ENCODE measurements at regions not wholly inside any gene's neighbourhood (a gene's known extent, or its start where the extent isn't known, plus 50 kb on each side); places are given as distances from the start of the nearest gene placed in this dataset.
A peak's percentile ranks its signal among the peaks of the same experiment; 100 is the strongest.
"Not testable (repeated sequence)": the region's sequence is repeated elsewhere in the genome, so short reads cannot be mapped to it uniquely, and the experiment has no call there.

DNA sequence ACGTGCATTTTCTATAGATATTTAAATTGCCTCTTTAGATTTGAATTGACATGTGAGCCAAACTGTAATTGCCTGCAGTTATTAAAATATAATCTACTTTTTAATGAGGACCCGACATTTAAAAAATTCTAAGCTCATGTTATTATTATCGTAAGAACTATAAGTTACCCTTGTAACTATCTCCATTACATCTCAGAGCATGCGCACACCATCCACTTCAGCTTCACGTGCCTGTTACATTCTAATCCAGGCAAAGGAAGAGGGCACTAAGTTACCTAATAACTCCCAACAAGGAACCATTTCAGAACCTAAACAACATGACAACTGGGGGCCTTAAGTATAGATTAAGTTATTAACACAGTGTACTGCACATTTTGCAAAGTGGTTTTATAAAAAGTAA lies 509.0 kb upstream of the DPP6 start:
- H3K27me3 ChIP-seq = no peaks in the 10 kb centered on the region
- peaks cover 0 to 3% of the 10 kb centered on the region in 2 donors for H3K9me3 ChIP-seq
- no peak for DNase-seq (ENCODE audit: low spot score in 2 of 2)
- H3K36me3 ChIP-seq = no peaks in the 10 kb centered on the region
- TF ChIP-seq POLR2A (IDR thresholded peaks at IDR 0.05) = no peak
- TF ChIP-seq POLR2AphosphoS5 (IDR thresholded peaks at IDR 0.05) = no peak
- no peaks in the 10 kb centered on the region for H3K4me1 ChIP-seq
- no peak overlapping the region for H3K4me3 ChIP-seq
- no peak overlapping the region for H3K27ac ChIP-seq
- intact Hi-C loops (cut with DNase I; ENCODE audit: low total_unique reads) = no loop called here

DNA sequence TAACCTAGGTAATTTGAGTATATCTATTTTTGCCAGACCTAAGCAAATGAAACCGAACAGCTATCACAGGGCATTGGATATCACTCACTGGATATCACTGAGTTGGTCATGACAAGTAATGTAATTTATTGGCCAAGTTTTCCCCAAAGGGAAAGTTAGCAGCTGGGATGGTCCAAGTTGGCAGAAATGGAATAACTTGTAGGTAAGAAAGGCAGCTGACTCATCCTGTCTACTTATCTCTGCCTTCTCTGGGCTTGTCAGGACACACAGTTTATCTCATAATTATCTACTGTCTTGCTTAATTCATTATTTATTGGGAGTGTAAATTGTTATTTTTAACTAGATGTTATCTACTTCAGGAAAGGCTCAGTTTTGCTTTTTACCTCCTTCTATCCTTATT lies 502.0 kb upstream of the DPP6 start:
- TF ChIP-seq CTCF (IDR thresholded peaks at IDR 0.05) = no peak
- TF ChIP-seq POLR2A (IDR thresholded peaks at IDR 0.05) = no peak
- no peak for TF ChIP-seq POLR2AphosphoS5 (IDR thresholded peaks at IDR 0.05)
- no peak for DNase-seq (ENCODE audit: low spot score in 2 of 2)
- H3K9me3 ChIP-seq = peaks cover 0 to 7% of the 10 kb centered on the region in 2 donors
- H3K27me3 ChIP-seq = no peaks in the 10 kb centered on the region
- no peaks in the 10 kb centered on the region for H3K4me1 ChIP-seq
- no peaks in the 10 kb centered on the region for H3K36me3 ChIP-seq
- intact Hi-C loops (cut with DNase I; ENCODE audit: low total_unique reads) = no loop called here
- no peak overlapping the region for H3K27ac ChIP-seq
- H3K4me3 ChIP-seq = no peak overlapping the region

DNA sequence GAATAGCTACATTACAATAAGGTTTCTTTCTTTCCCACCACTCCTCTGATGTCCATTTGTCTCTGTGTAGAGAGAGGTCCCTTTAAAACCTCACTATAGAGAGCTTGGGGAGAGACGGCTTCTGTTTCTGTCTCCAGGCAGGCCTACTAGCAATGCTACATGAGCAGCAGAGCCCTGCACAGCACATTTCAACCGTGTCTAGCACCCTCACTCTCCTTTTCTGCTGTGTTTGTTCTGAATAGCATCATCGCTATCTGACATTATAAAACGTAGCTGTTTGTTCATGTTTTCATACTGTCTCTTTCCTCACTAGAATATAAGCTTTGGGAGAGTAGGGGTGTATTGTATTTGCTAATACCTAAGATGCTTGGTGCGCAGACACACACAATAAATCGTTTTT lies 487.8 kb upstream of the DPP6 start:
- Histone ChIP-seq H3K36me3 (no peaks in the 10 kb centered on the region), H3K4me3 (no peak overlapping the region), H3K4me1 (no peaks in the 10 kb centered on the region), H3K9me3 (peaks cover 0 to 7% of the 10 kb centered on the region in 2 donors), H3K27me3 (no peaks in the 10 kb centered on the region), H3K27ac (no peak overlapping the region)
- intact Hi-C loops (cut with DNase I; ENCODE audit: low total_unique reads) = no loop called here
- TF ChIP-seq POLR2AphosphoS5 (IDR thresholded peaks at IDR 0.05) = no peak
- no peak for TF ChIP-seq CTCF (IDR thresholded peaks at IDR 0.05)
- no peak for TF ChIP-seq POLR2A (IDR thresholded peaks at IDR 0.05)
- DNase-seq (ENCODE audit: low spot score in 2 of 2) = no peak

DNA sequence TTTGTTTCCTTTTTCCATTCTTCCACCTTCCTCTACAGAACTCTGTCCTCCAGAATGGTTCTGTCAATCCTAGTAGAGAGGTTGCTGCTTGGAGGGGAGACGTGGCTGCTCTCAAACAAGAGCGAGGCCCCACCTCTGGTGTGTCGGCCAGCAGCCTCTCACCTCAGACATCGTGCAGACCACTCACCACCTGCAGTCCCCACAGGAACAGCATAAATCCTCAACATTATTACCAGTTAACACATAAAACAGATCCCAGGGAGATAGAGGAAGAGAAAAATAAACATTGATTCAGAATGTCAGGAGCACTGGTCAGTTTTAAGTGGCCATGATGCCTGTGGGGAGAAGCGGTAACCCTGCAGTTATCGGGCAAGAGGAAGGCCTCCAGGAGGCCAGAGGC lies 485.9 kb upstream of the DPP6 start:
- intact Hi-C loops (cut with DNase I; ENCODE audit: low total_unique reads) = no loop called here
- TF ChIP-seq CTCF (IDR thresholded peaks at IDR 0.05) (no peak), POLR2A (IDR thresholded peaks at IDR 0.05) (no peak), POLR2AphosphoS5 (IDR thresholded peaks at IDR 0.05) (no peak)
- H3K4me1 ChIP-seq = no peaks in the 10 kb centered on the region
- H3K36me3 ChIP-seq = no peaks in the 10 kb centered on the region
- no peak overlapping the region for H3K4me3 ChIP-seq
- no peak overlapping the region for H3K27ac ChIP-seq
- H3K27me3 ChIP-seq = no peaks in the 10 kb centered on the region
- DNase-seq (ENCODE audit: low spot score in 2 of 2) = no peak
- peaks cover 3 to 20% of the 10 kb centered on the region in 2 donors for H3K9me3 ChIP-seq

GRCh38 chr7:153567426-153567825 lies 484.8 kb upstream of the DPP6 start:
- Histone ChIP-seq H3K4me1 (no peaks in the 10 kb centered on the region), H3K36me3 (no peaks in the 10 kb centered on the region), H3K4me3 (no peak overlapping the region), H3K9me3 (peaks cover 3 to 25% of the 10 kb centered on the region in 2 donors), H3K27me3 (no peaks in the 10 kb centered on the region), H3K27ac (no peak overlapping the region)
- intact Hi-C loops (cut with DNase I; ENCODE audit: low total_unique reads) = no loop called here
- DNase-seq (ENCODE audit: low spot score in 2 of 2) = peak in 1 of 2 donors; percentile 40
- TF ChIP-seq POLR2A (IDR thresholded peaks at IDR 0.05) (no peak), POLR2AphosphoS5 (IDR thresholded peaks at IDR 0.05) (no peak), CTCF (IDR thresholded peaks at IDR 0.05) (no peak)

- H3K36me3 ChIP-seq; H3K27ac ChIP-seq; intact Hi-C loops (cut with DNase I; ENCODE audit: low total_unique reads); H3K4me1 ChIP-seq; H3K27me3 ChIP-seq; H3K4me3 ChIP-seq; DNase-seq (ENCODE audit: low spot score in 2 of 2): not testable (repeated sequence)
- peaks cover 5 to 27% of the 10 kb centered on the region in 2 donors for H3K9me3 ChIP-seq
Observed at GRCh38 chr7:153569520-153569919, 482.7 kb upstream of the DPP6 start.
